ENCODE measurements at regions not wholly inside any gene's neighbourhood (a gene's known extent, or its start where the extent isn't known, plus 50 kb on each side); places are given as distances from the start of the nearest gene placed in this dataset.

DNA sequence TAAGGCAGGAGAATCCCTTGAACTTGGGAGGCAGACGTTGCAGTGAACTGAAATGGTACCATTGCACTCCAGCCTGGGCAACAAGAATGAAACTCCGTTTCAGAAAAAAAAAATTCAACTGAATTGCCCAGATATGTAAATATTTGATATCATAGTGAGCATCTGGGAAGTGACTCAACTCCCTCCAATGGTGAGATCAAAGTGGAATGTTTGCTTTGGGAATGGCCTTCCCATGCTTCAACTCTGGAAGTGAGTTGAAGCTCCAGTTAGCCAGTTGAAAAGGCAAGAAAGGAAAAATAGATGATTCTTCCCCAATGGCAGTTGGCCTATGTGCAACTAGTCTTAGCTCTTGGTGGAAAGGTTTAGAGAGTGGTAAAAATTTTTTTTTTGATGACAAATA is 131.6 kb upstream of the CMC1 start:
- Histone ChIP-seq H3K27me3 (ENCODE audit: control insufficient read depth in 1 of 2, insufficient read depth in 2 of 2, low read length in 2 of 2) (no peaks in the 10 kb centered on the region), H3K4me1 (ENCODE audit: control insufficient read depth in 1 of 2, insufficient read depth in 2 of 2, low read length in 2 of 2) (no peaks in the 10 kb centered on the region), H3K9me3 (ENCODE audit: control insufficient read depth in 1 of 2, low read length in 2 of 2) (no peaks in the 10 kb centered on the region), H3K36me3 (ENCODE audit: control insufficient read depth in 1 of 2, insufficient read depth in 2 of 2, low read length in 2 of 2) (no peaks in the 10 kb centered on the region), H3K9ac (ENCODE audit: low read depth in 1 of 2, low read length in 2 of 2) (no peak overlapping the region), H3K27ac (ENCODE audit: low read depth, low read length) (no peak overlapping the region), H3K4me3 (ENCODE audit: low read depth in 1 of 2, low read length in 2 of 2) (no peak overlapping the region)

DNA sequence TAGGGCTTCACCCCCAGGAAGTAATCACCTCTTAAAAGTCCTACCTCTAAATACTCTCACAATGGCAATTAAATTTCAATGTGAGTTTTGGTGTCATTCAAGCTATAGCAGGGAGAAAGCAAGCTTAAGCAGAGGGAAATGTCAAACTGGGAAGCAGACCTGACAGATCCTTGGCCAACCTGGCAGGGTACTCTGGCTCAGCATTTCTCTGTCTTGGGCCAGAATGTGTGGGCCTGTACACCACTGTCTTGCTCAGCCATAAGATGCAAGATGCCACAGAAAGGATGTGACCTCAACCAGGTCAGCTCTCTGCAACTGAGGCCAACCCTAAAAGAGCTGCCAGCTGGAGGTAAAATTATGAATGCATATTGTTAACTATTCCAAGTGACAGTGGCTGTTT is 130.6 kb upstream of the CMC1 start:
- Histone ChIP-seq H3K9me3 (ENCODE audit: control insufficient read depth in 1 of 2, low read length in 2 of 2) (no peaks in the 10 kb centered on the region), H3K9ac (ENCODE audit: low read depth in 1 of 2, low read length in 2 of 2) (no peak overlapping the region), H3K36me3 (ENCODE audit: control insufficient read depth in 1 of 2, insufficient read depth in 2 of 2, low read length in 2 of 2) (no peaks in the 10 kb centered on the region), H3K27me3 (ENCODE audit: control insufficient read depth in 1 of 2, insufficient read depth in 2 of 2, low read length in 2 of 2) (no peaks in the 10 kb centered on the region), H3K4me3 (ENCODE audit: low read depth in 1 of 2, low read length in 2 of 2) (no peak overlapping the region), H3K27ac (ENCODE audit: low read depth, low read length) (no peak overlapping the region), H3K4me1 (ENCODE audit: control insufficient read depth in 1 of 2, insufficient read depth in 2 of 2, low read length in 2 of 2) (no peaks in the 10 kb centered on the region)

GRCh38 chr3:28114893-28115292 is 126.5 kb upstream of the CMC1 start:
- no peaks in the 10 kb centered on the region for H3K36me3 ChIP-seq (ENCODE audit: control insufficient read depth in 1 of 2, insufficient read depth in 2 of 2, low read length in 2 of 2)
- H3K4me3 ChIP-seq (ENCODE audit: low read depth in 1 of 2, low read length in 2 of 2): no peak overlapping the region
- no peak overlapping the region for H3K9ac ChIP-seq (ENCODE audit: low read depth in 1 of 2, low read length in 2 of 2)
- H3K4me1 ChIP-seq (ENCODE audit: control insufficient read depth in 1 of 2, insufficient read depth in 2 of 2, low read length in 2 of 2): no peaks in the 10 kb centered on the region
- H3K9me3 ChIP-seq (ENCODE audit: control insufficient read depth in 1 of 2, low read length in 2 of 2): no peaks in the 10 kb centered on the region
- no peaks in the 10 kb centered on the region for H3K27me3 ChIP-seq (ENCODE audit: control insufficient read depth in 1 of 2, insufficient read depth in 2 of 2, low read length in 2 of 2)
- H3K27ac ChIP-seq (ENCODE audit: low read depth, low read length): no peak overlapping the region

DNA sequence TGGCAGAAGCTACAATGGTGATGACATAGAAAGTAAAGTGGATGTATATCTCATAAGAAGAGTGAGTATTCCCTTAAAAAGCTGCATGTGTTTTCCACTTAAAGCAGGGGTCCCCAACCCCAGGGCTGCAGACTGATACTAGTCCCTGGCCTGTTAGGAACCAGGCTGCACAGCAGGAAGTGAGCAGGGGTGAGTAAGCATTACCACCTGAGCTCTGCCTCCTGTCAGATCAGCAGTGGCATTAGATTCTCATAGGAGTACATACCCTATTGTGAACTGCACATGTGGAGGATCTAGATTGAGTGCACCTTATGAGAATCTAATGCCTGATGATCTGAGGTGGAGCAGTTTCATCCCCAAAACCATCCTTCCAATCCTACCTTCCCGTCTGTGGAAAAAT is 126.1 kb upstream of the CMC1 start:
- Histone ChIP-seq H3K4me3 (ENCODE audit: low read depth in 1 of 2, low read length in 2 of 2) (no peak overlapping the region), H3K36me3 (ENCODE audit: control insufficient read depth in 1 of 2, insufficient read depth in 2 of 2, low read length in 2 of 2) (no peaks in the 10 kb centered on the region), H3K4me1 (ENCODE audit: control insufficient read depth in 1 of 2, insufficient read depth in 2 of 2, low read length in 2 of 2) (no peaks in the 10 kb centered on the region), H3K27ac (ENCODE audit: low read depth, low read length) (no peak overlapping the region), H3K9me3 (ENCODE audit: control insufficient read depth in 1 of 2, low read length in 2 of 2) (no peaks in the 10 kb centered on the region), H3K9ac (ENCODE audit: low read depth in 1 of 2, low read length in 2 of 2) (no peak overlapping the region), H3K27me3 (ENCODE audit: control insufficient read depth in 1 of 2, insufficient read depth in 2 of 2, low read length in 2 of 2) (no peaks in the 10 kb centered on the region)

DNA sequence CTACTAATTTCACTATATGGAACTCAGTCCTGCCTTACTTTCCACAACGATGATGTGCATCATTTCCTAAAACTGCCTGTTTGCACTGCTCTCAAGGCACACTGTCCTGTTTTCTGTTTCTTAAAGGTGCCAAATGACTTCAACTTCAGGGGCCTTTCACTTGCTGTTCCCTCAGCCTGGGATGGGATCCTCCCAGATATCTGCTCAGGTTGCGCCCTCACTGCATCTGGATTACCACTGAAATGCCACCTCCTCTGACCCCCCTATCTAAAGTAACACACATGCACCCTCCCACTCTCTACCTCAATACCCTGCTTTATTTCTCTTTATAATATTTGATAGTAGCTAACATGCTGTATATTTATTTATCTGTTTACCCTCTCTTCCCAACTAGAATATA is 123.8 kb upstream of the CMC1 start:
- H3K27ac ChIP-seq (ENCODE audit: low read depth, low read length): no peak overlapping the region
- H3K36me3 ChIP-seq (ENCODE audit: control insufficient read depth in 1 of 2, insufficient read depth in 2 of 2, low read length in 2 of 2): no peaks in the 10 kb centered on the region
- no peaks in the 10 kb centered on the region for H3K4me1 ChIP-seq (ENCODE audit: control insufficient read depth in 1 of 2, insufficient read depth in 2 of 2, low read length in 2 of 2)
- no peaks in the 10 kb centered on the region for H3K27me3 ChIP-seq (ENCODE audit: control insufficient read depth in 1 of 2, insufficient read depth in 2 of 2, low read length in 2 of 2)
- no peak overlapping the region for H3K4me3 ChIP-seq (ENCODE audit: low read depth in 1 of 2, low read length in 2 of 2)
- H3K9me3 ChIP-seq (ENCODE audit: control insufficient read depth in 1 of 2, low read length in 2 of 2): no peaks in the 10 kb centered on the region
- H3K9ac ChIP-seq (ENCODE audit: low read depth in 1 of 2, low read length in 2 of 2): no peak overlapping the region

GRCh38 chr3:28118087-28118486 is 123.3 kb upstream of the CMC1 start:
- H3K4me1 ChIP-seq (ENCODE audit: control insufficient read depth in 1 of 2, insufficient read depth in 2 of 2, low read length in 2 of 2): no peaks in the 10 kb centered on the region
- H3K27ac ChIP-seq (ENCODE audit: low read depth, low read length): no peak overlapping the region
- H3K36me3 ChIP-seq (ENCODE audit: control insufficient read depth in 1 of 2, insufficient read depth in 2 of 2, low read length in 2 of 2): no peaks in the 10 kb centered on the region
- H3K9me3 ChIP-seq (ENCODE audit: control insufficient read depth in 1 of 2, low read length in 2 of 2): no peaks in the 10 kb centered on the region
- no peaks in the 10 kb centered on the region for H3K27me3 ChIP-seq (ENCODE audit: control insufficient read depth in 1 of 2, insufficient read depth in 2 of 2, low read length in 2 of 2)
- no peak overlapping the region for H3K9ac ChIP-seq (ENCODE audit: low read depth in 1 of 2, low read length in 2 of 2)
- H3K4me3 ChIP-seq (ENCODE audit: low read depth in 1 of 2, low read length in 2 of 2): no peak overlapping the region

GRCh38 chr3:28122227-28122626 is 119.2 kb upstream of the CMC1 start:
- Histone ChIP-seq H3K4me3 (ENCODE audit: low read depth in 1 of 2, low read length in 2 of 2) (no peak overlapping the region), H3K27ac (ENCODE audit: low read depth, low read length) (no peak overlapping the region), H3K4me1 (ENCODE audit: control insufficient read depth in 1 of 2, insufficient read depth in 2 of 2, low read length in 2 of 2) (no peaks in the 10 kb centered on the region), H3K27me3 (ENCODE audit: control insufficient read depth in 1 of 2, insufficient read depth in 2 of 2, low read length in 2 of 2) (no peaks in the 10 kb centered on the region), H3K9ac (ENCODE audit: low read depth in 1 of 2, low read length in 2 of 2) (no peak overlapping the region), H3K9me3 (ENCODE audit: control insufficient read depth in 1 of 2, low read length in 2 of 2) (no peaks in the 10 kb centered on the region), H3K36me3 (ENCODE audit: control insufficient read depth in 1 of 2, insufficient read depth in 2 of 2, low read length in 2 of 2) (no peaks in the 10 kb centered on the region)

DNA sequence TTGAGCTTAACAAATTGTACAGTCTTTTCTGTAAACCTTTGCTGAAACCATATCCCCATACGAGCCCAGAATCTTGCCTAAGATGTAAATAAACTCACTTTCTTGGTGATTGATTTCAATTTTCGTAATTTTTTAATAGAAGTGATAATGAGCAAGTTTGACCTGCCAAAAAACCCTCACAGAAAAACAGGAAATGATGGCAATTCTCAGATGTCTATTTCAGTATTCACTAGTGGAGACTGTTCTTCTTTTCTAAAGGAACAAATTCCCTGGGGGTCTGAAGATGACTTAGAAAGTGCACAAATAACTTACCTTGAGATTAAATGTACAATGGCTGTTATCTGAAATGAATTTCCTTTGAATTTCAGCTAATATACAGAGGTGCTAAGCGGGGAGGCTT is 116.5 kb upstream of the CMC1 start:
- H3K36me3 ChIP-seq (ENCODE audit: control insufficient read depth in 1 of 2, insufficient read depth in 2 of 2, low read length in 2 of 2): no peaks in the 10 kb centered on the region
- no peaks in the 10 kb centered on the region for H3K4me1 ChIP-seq (ENCODE audit: control insufficient read depth in 1 of 2, insufficient read depth in 2 of 2, low read length in 2 of 2)
- no peak overlapping the region for H3K9ac ChIP-seq (ENCODE audit: low read depth in 1 of 2, low read length in 2 of 2)
- no peaks in the 10 kb centered on the region for H3K9me3 ChIP-seq (ENCODE audit: control insufficient read depth in 1 of 2, low read length in 2 of 2)
- H3K4me3 ChIP-seq (ENCODE audit: low read depth in 1 of 2, low read length in 2 of 2): no peak overlapping the region
- H3K27ac ChIP-seq (ENCODE audit: low read depth, low read length): no peak overlapping the region
- H3K27me3 ChIP-seq (ENCODE audit: control insufficient read depth in 1 of 2, insufficient read depth in 2 of 2, low read length in 2 of 2): no peaks in the 10 kb centered on the region

GRCh38 chr3:28125342-28125741 is 116.1 kb upstream of the CMC1 start:
- no peaks in the 10 kb centered on the region for H3K4me1 ChIP-seq (ENCODE audit: control insufficient read depth in 1 of 2, insufficient read depth in 2 of 2, low read length in 2 of 2)
- no peak overlapping the region for H3K4me3 ChIP-seq (ENCODE audit: low read depth in 1 of 2, low read length in 2 of 2)
- no peaks in the 10 kb centered on the region for H3K27me3 ChIP-seq (ENCODE audit: control insufficient read depth in 1 of 2, insufficient read depth in 2 of 2, low read length in 2 of 2)
- no peaks in the 10 kb centered on the region for H3K9me3 ChIP-seq (ENCODE audit: control insufficient read depth in 1 of 2, low read length in 2 of 2)
- H3K27ac ChIP-seq (ENCODE audit: low read depth, low read length): no peak overlapping the region
- no peaks in the 10 kb centered on the region for H3K36me3 ChIP-seq (ENCODE audit: control insufficient read depth in 1 of 2, insufficient read depth in 2 of 2, low read length in 2 of 2)
- H3K9ac ChIP-seq (ENCODE audit: low read depth in 1 of 2, low read length in 2 of 2): no peak overlapping the region

- Histone ChIP-seq H3K9me3 (ENCODE audit: control insufficient read depth in 1 of 2, low read length in 2 of 2) (no peaks in the 10 kb centered on the region), H3K27me3 (ENCODE audit: control insufficient read depth in 1 of 2, insufficient read depth in 2 of 2, low read length in 2 of 2) (no peaks in the 10 kb centered on the region), H3K4me3 (ENCODE audit: low read depth in 1 of 2, low read length in 2 of 2) (no peak overlapping the region), H3K9ac (ENCODE audit: low read depth in 1 of 2, low read length in 2 of 2) (no peak overlapping the region), H3K4me1 (ENCODE audit: control insufficient read depth in 1 of 2, insufficient read depth in 2 of 2, low read length in 2 of 2) (peaks cover 5 to 11% of the 10 kb centered on the region in 2 donors), H3K36me3 (ENCODE audit: control insufficient read depth in 1 of 2, insufficient read depth in 2 of 2, low read length in 2 of 2) (no peaks in the 10 kb centered on the region), H3K27ac (ENCODE audit: low read depth, low read length) (no peak overlapping the region)
These were observed 110.6 kb upstream of the CMC1 start for GRCh38 chr3:28130836-28131235.

- H3K4me1 ChIP-seq (ENCODE audit: control insufficient read depth in 1 of 2, insufficient read depth in 2 of 2, low read length in 2 of 2): peaks cover 5 to 11% of the 10 kb centered on the region in 2 donors
- H3K4me3 ChIP-seq (ENCODE audit: low read depth in 1 of 2, low read length in 2 of 2): no peak overlapping the region
- H3K9me3 ChIP-seq (ENCODE audit: control insufficient read depth in 1 of 2, low read length in 2 of 2): no peaks in the 10 kb centered on the region
- H3K9ac ChIP-seq (ENCODE audit: low read depth in 1 of 2, low read length in 2 of 2): no peak overlapping the region
- no peaks in the 10 kb centered on the region for H3K36me3 ChIP-seq (ENCODE audit: control insufficient read depth in 1 of 2, insufficient read depth in 2 of 2, low read length in 2 of 2)
- H3K27me3 ChIP-seq (ENCODE audit: control insufficient read depth in 1 of 2, insufficient read depth in 2 of 2, low read length in 2 of 2): no peaks in the 10 kb centered on the region
- H3K27ac ChIP-seq (ENCODE audit: low read depth, low read length): no peak overlapping the region
These were observed 108.5 kb upstream of the CMC1 start for GRCh38 chr3:28132941-28133340.
